Glomerular visceral epithelial cell (primary cell): ENCODE measurements at regions not wholly inside any gene's neighbourhood (a gene's known extent, or its start where the extent isn't known, plus 50 kb on each side); places are given as distances from the start of the nearest gene placed in this dataset.

Source experiments
- DNase-seq: peaks from one replicate; pipeline ENCODE4 v3.0.0-alpha.2; 2016; ENCODE audit errors: extremely low spot score

- DNase-seq, result no peak
Observed at GRCh38 chr12:114742363-114742762, 58.4 kb upstream of the TBX3 start.

GRCh38 chr12:114741940-114742339 lies 58.0 kb upstream of the TBX3 start:
- no peak for DNase-seq

- DNase-seq, result no peak
Observed at GRCh38 chr12:114740448-114740847, 56.5 kb upstream of the TBX3 start.

GRCh38 chr12:114738460-114739184 lies 54.6 kb upstream of the TBX3 start:
- no peak for DNase-seq

GRCh38 chr12:114735680-114736374 lies 51.9 kb upstream of the TBX3 start:
- DNase-seq, result no peak

- no peak for DNase-seq
Observed at GRCh38 chr12:114735011-114735410, 51.0 kb upstream of the TBX3 start.

- no peak for DNase-seq
Observed at GRCh38 chr12:114733919-114734318, 49.9 kb upstream of the TBX3 start.
